Gastroesophageal sphincter (tissue), 3 donors: ENCODE measurements at regions not wholly inside any gene's neighbourhood (a gene's known extent, or its start where the extent isn't known, plus 50 kb on each side); places are given as distances from the start of the nearest gene placed in this dataset.

ENCODE experiments used
- EP300 ChIP-seq: sonication (generic); formaldehyde crosslinking; IDR thresholded peaks from one replicate; pipeline ENCODE4 v1.6.1; 2017; ENCODE audit warnings: antibody characterized with exemption, mild to moderate bottlenecking
- TF ChIP-seq, protein P1 (sequence below), 4 experiments: fragments of 200-600 bp in 2 of 4; fragments of 450-650 bp in 2 of 4; sonication (generic) in 1 of 4; IDR thresholded peaks; one replicate each; pipeline ENCODE4 v1.5.1; 2017 to 2019; ENCODE audit warnings: antibody characterized with exemption in 4 of 4, mild to moderate bottlenecking in 2 of 4, moderate library complexity in 2 of 4

DNA sequence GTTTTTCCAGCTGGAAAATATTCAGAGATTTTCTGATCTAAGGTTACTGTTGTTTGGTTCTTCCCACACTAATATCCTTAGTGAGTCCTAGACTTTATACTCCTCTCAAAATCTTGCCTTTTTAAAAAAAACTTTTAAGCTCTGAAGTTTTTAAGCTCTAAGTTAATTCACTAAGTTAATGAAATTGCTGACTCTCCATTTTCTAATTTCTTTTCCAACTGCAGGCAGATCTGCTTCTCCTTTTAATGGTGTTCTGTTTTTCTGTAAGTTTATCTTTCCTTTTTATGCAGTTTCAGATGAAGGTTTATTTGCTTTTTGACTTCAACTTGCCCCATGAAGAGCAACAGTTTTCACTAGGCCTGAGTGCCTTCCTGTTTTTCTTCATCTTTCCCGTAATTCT is 125.8 kb upstream of the ARHGAP42 start:
- no peak for TF ChIP-seq EP300
- TF ChIP-seq, protein P1, sequence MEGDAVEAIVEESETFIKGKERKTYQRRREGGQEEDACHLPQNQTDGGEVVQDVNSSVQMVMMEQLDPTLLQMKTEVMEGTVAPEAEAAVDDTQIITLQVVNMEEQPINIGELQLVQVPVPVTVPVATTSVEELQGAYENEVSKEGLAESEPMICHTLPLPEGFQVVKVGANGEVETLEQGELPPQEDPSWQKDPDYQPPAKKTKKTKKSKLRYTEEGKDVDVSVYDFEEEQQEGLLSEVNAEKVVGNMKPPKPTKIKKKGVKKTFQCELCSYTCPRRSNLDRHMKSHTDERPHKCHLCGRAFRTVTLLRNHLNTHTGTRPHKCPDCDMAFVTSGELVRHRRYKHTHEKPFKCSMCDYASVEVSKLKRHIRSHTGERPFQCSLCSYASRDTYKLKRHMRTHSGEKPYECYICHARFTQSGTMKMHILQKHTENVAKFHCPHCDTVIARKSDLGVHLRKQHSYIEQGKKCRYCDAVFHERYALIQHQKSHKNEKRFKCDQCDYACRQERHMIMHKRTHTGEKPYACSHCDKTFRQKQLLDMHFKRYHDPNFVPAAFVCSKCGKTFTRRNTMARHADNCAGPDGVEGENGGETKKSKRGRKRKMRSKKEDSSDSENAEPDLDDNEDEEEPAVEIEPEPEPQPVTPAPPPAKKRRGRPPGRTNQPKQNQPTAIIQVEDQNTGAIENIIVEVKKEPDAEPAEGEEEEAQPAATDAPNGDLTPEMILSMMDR (IDR thresholded peaks at IDR 0.05), result no peak
